Fibroblast of mammary gland (primary cell): ENCODE measurements at regions not wholly inside any gene's neighbourhood (a gene's known extent, or its start where the extent isn't known, plus 50 kb on each side); places are given as distances from the start of the nearest gene placed in this dataset.

Experiments
- DNase-seq: peaks from one replicate; pipeline ENCODE4 v3.0.0-alpha.2; 2010; ENCODE audit warnings: low read depth
- H3K4me3 ChIP-seq: 2 replicates; pipeline ENCODE4 v1.5.1; 2011; ENCODE audit warnings: low read depth, mild to moderate bottlenecking, low read length, moderate library complexity; ENCODE audit not compliant: control insufficient read depth
- CTCF ChIP-seq: conservative IDR thresholded peaks from 2 replicates; pipeline ENCODE4 v1.5.1; 2011; ENCODE audit warnings: low read depth, low read length, inconsistent platforms; ENCODE audit not compliant: control insufficient read depth, insufficient read depth

GRCh38 chr6:28585335-28585734, 59.7 kb downstream of the GPX5 start:
- no peak overlapping the region for H3K4me3 ChIP-seq
- peak; percentile 78 for DNase-seq
- peak; percentile 30 for TF ChIP-seq CTCF

- DNase-seq: no peak
- TF ChIP-seq CTCF: no peak
- H3K4me3 ChIP-seq: peak overlapping the region; percentile 75
Measured at GRCh38 chr6:28586324-28586723, 60.6 kb downstream of the GPX5 start.

GRCh38 chr6:28586962-28587745, 61.5 kb downstream of the GPX5 start:
- no peak for TF ChIP-seq CTCF
- DNase-seq: peak; percentile 34
- H3K4me3 ChIP-seq: peak overlapping the region; percentile 75

GRCh38 chr6:28587746-28588075, 62.0 kb downstream of the GPX5 start:
- no peak for TF ChIP-seq CTCF
- peak; percentile 48 for DNase-seq
- H3K4me3 ChIP-seq: peak overlapping the region; percentile 75

GRCh38 chr6:28588666-28589065, 63.0 kb downstream of the GPX5 start:
- no peak overlapping the region for H3K4me3 ChIP-seq
- TF ChIP-seq CTCF: no peak
- DNase-seq: peak; percentile 3

- no peak for TF ChIP-seq CTCF
Measured at GRCh38 chr6:28589234-28589956, 63.7 kb downstream of the GPX5 start.

GRCh38 chr6:28589957-28590349, 64.3 kb downstream of the GPX5 start:
- TF ChIP-seq CTCF: no peak
- peak overlapping the region; percentile 38 for H3K4me3 ChIP-seq
- DNase-seq: no peak

More at GRCh38 chr6:28589234-28589956, 63.7 kb downstream of the GPX5 start:
- peak overlapping the region; percentile 38 for H3K4me3 ChIP-seq
- peak; percentile 97 for DNase-seq
